ENCODE measurements at regions not wholly inside any gene's neighbourhood (a gene's known extent, or its start where the extent isn't known, plus 50 kb on each side); places are given as distances from the start of the nearest gene placed in this dataset.

DNA sequence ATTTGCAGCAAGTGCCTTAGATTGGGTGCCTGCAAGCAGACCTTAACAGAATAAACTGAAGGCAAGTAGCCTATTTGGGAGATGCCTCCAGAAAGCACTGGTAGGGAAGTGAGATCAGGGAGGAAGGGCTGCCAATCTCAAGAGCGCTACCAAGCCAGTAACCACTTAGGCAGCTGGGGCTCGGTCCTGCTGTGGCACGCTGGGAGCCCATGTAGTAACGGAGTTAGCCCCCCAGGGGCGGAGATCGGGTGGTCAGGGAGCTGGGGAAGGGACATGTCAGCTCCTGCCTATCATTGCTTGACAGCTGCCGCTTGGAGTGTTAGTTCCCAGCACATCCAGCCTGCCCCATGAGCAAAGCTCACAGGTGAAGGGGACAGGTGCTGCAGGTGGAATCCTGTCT, 127.0 kb downstream of the CEBPB start:
- TF ChIP-seq, protein P1, sequence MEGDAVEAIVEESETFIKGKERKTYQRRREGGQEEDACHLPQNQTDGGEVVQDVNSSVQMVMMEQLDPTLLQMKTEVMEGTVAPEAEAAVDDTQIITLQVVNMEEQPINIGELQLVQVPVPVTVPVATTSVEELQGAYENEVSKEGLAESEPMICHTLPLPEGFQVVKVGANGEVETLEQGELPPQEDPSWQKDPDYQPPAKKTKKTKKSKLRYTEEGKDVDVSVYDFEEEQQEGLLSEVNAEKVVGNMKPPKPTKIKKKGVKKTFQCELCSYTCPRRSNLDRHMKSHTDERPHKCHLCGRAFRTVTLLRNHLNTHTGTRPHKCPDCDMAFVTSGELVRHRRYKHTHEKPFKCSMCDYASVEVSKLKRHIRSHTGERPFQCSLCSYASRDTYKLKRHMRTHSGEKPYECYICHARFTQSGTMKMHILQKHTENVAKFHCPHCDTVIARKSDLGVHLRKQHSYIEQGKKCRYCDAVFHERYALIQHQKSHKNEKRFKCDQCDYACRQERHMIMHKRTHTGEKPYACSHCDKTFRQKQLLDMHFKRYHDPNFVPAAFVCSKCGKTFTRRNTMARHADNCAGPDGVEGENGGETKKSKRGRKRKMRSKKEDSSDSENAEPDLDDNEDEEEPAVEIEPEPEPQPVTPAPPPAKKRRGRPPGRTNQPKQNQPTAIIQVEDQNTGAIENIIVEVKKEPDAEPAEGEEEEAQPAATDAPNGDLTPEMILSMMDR (conservative IDR thresholded peaks at IDR 0.05), result no peak
- no peak for TF ChIP-seq ZFX (IDR thresholded peaks at IDR 0.05)
